B cell (primary cell): ENCODE measurements at regions not wholly inside any gene's neighbourhood (a gene's known extent, or its start where the extent isn't known, plus 50 kb on each side); places are given as distances from the start of the nearest gene placed in this dataset.
A peak's percentile ranks its signal among the peaks of the same experiment; 100 is the strongest.

ENCODE experiments used
- ATAC-seq: fragments of 200-7000 bp; cut with Tn5 transposase; one replicate; pipeline ENCODE4 v1.10.0; 2021; ENCODE audit warnings: low read depth, mild to moderate bottlenecking, moderate number of reproducible peaks, moderate library complexity
- CTCF ChIA-PET: fragments of 350-600 bp; sonication (Branson Sonifier 250); formaldehyde crosslinking; loops from one replicate; lab custom pipeline; 2021; ENCODE audit warnings: antibody characterized with exemption, inconsistent platforms; lab: Charles Lee
- POLR2A ChIA-PET: fragments of 350-600 bp; sonication (Branson Sonifier 250); formaldehyde crosslinking; loops from one replicate; lab custom pipeline; 2021; ENCODE audit warnings: antibody characterized with exemption; lab: Charles Lee
- DNase-seq: peaks from one replicate; pipeline ENCODE4 v3.0.0; 2013
- H2AFZ ChIP-seq: 2 replicates; pipeline ENCODE4 v1.6.1; 2012; ENCODE audit warnings: mild to moderate bottlenecking, low read depth, low read length; ENCODE audit not compliant: insufficient read depth, poor library complexity, severe bottlenecking
- H3K27ac ChIP-seq, 2 donors: 1 replicate in 1 of 2; 2 replicates in 1 of 2; pipeline ENCODE4 v1.5.1; 2012 to 2013; ENCODE audit warnings: low read length in 2 of 2, mild to moderate bottlenecking in 2 of 2, moderate library complexity in 1 of 2
- H3K27me3 ChIP-seq, 4 experiments: fragments of 200-600 bp in 1 of 4; sonication (generic) in 1 of 4; replicated peaks in 1 of 4; 1 replicate in 2 of 4; 2 replicates in 2 of 4; pipeline versions ENCODE4 v1.6.1 to v1.7.0; 2013 to 2016; ENCODE audit warnings: low read length in 3 of 4, mild to moderate bottlenecking in 2 of 4, mixed read lengths in 1 of 4, moderate library complexity in 1 of 4; ENCODE audit not compliant: insufficient read depth in 4 of 4, control insufficient read depth in 3 of 4; ENCODE audit errors: control extremely low read depth in 1 of 4
- H3K36me3 ChIP-seq, 2 experiments: replicated peaks in 1 of 2; 1 replicate in 1 of 2; 2 replicates in 1 of 2; pipeline versions ENCODE4 v1.6.1 to v1.7.1; 2013; ENCODE audit warnings: low read length in 1 of 2; ENCODE audit not compliant: insufficient read depth in 2 of 2, control insufficient read depth in 1 of 2; ENCODE audit errors: control extremely low read depth in 1 of 2, extremely low read depth in 1 of 2
- H3K4me1 ChIP-seq, 2 donors: fragments of 200-600 bp in 1 of 2; sonication (generic) in 1 of 2; 1 replicate in 1 of 2; 2 replicates in 1 of 2; pipeline versions ENCODE4 v1.5.1 to v1.6.1; 2013 to 2017; ENCODE audit warnings: low read length in 2 of 2; ENCODE audit not compliant: control insufficient read depth in 2 of 2, insufficient read depth in 2 of 2
- H3K4me2 ChIP-seq: replicated peaks from 2 replicates; pipeline ENCODE3; 2012; ENCODE audit warnings: mild to moderate bottlenecking, low read depth, low read length; ENCODE audit not compliant: poor library complexity, severe bottlenecking
- H3K4me3 ChIP-seq, 5 experiments: fragments of 200-600 bp in 1 of 5; sonication (generic) in 1 of 5; 1 replicate in 3 of 5; 2 replicates in 2 of 5; pipeline versions ENCODE4 v1.5.1 to v1.7.0; 2011 to 2016; ENCODE audit warnings: low read length in 4 of 5, mild to moderate bottlenecking in 4 of 5, low read depth in 2 of 5, control low read depth in 1 of 5, moderate library complexity in 1 of 5; ENCODE audit not compliant: insufficient read depth in 1 of 5; ENCODE audit errors: control extremely low read depth in 1 of 5, extremely low read depth in 1 of 5
- H3K79me2 ChIP-seq: fragments of 200-600 bp; sonication (generic); one replicate; pipeline ENCODE4 v1.6.0; 2016; ENCODE audit warnings: low read length; ENCODE audit not compliant: control insufficient read depth, insufficient read depth
- H3K9ac ChIP-seq: fragments of 200-600 bp; sonication (generic); 2 replicates; pipeline ENCODE4 v1.6.1; 2017; ENCODE audit warnings: mild to moderate bottlenecking, low read length, moderate library complexity
- H3K9me3 ChIP-seq, 3 donors: one replicate each; pipeline versions ENCODE4 v1.6.1 to v1.7.1; 2013; ENCODE audit warnings: low read length in 2 of 3; ENCODE audit not compliant: control insufficient read depth in 2 of 3, insufficient read depth in 1 of 3; ENCODE audit errors: control extremely low read depth in 1 of 3
- H4K20me1 ChIP-seq: 2 replicates; pipeline ENCODE4 v1.6.0; 2012; ENCODE audit warnings: mild to moderate bottlenecking, low read length; ENCODE audit not compliant: insufficient read depth, control insufficient read depth, poor library complexity, severe bottlenecking
- H3K27ac Mint-ChIP-seq: one replicate; pipeline ENCODE4 v1.8.0; 2021; ENCODE audit warnings: mixed read lengths
- H3K27me3 Mint-ChIP-seq: one replicate; pipeline ENCODE4 v1.8.0; 2021; ENCODE audit warnings: mixed read lengths
- H3K4me1 Mint-ChIP-seq: one replicate; pipeline ENCODE4 v1.8.0; 2021; ENCODE audit warnings: mixed read lengths
- H3K4me3 Mint-ChIP-seq: one replicate; pipeline ENCODE4 v1.8.0; 2021; ENCODE audit warnings: mixed read lengths
- H3K9me3 Mint-ChIP-seq: one replicate; pipeline ENCODE4 v1.8.0; 2022; ENCODE audit warnings: mixed read lengths; ENCODE audit not compliant: insufficient read depth
- EZH2 ChIP-seq: IDR thresholded peaks from 2 replicates; pipeline ENCODE4 v1.6.1; 2012; ENCODE audit warnings: borderline replicate concordance, low read depth, mild to moderate bottlenecking, moderate library complexity, low read length; ENCODE audit not compliant: insufficient read depth, poor library complexity, severe bottlenecking
- WGBS: methylation state at CpG from one replicate; pipeline ENCODE4 v1.1.5; 2013; ENCODE audit warnings: missing lambda C conversion rate; ENCODE audit not compliant: insufficient coverage; 5-methylcytosine and 5-hydroxymethylcytosine counted together
- intact Hi-C: fragments of 100-400 bp; cut with micrococcal nuclease; formaldehyde crosslinking; loops from one replicate; pipeline ENCODE4 v1.10.0; 2022
- TF ChIP-seq, protein P1 (sequence below): fragments of 200-600 bp; IDR thresholded peaks from one replicate; pipeline ENCODE4 v1.8.0; 2022; ENCODE audit warnings: antibody characterized with exemption, mild to moderate bottlenecking

DNA sequence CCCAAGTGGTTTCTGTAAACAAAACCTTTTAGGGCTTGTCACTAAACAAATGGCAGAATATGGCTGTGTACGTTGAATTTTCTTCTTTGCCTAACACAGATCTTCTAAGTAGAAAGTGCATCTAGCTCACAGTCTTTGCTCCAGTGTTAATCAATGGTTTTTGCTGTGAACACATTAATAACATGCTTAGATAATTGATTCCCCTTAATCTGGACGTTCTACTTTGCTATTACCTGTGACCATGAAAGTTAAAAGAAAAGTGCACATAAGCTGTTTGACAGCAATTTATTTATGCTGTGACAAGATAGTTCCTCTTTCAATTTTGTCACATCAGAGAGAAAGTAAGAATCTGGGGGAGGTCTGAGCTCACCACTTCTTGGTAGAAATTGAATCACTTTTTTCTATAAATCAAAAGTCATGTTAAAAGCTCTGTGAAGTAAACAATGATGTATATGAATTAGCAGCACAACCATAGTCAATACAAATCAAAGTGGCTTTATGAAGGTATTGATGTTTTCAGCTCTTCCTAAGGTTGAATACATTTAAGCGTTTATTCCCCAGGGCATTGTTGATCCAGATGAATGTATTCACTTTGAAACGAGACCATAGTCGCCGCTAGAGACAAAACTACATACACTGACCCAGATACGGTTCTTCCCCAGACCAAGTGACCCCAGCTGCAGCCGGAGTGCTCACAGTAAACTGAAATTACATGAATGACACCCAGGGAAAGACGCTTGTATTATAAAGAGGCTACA lies 174.6 kb upstream of the ZNF608 start:
- Mint-ChIP-seq H3K27me3 (no peaks in the 10 kb centered on the region), H3K4me3 (no peak overlapping the region), H3K4me1 (peaks cover 27% of the 10 kb centered on the region), H3K9me3 (no peaks in the 10 kb centered on the region), H3K27ac (no peak overlapping the region)
- ChIA-PET POLR2A (interaction anchor here (0.5 kb wide), 1 partner anchor 199 kb away, joined by 7 read pairs; no protein-coding TSS in a partner anchor), CTCF (interaction anchor here (0.9 to 1.6 kb wide), 9 partner anchors 9 to 173 kb away, joined by 3 to 6 read pairs (median 4); no protein-coding TSS in a partner anchor)
- peak overlapping the region; percentile 59 for H3K9ac ChIP-seq
- intact Hi-C loops, result loop anchor here (1.0 to 10.0 kb wide), 5 partner anchors 14 to 396 kb away; no protein-coding TSS in a partner anchor
- no peak for TF ChIP-seq EZH2
- TF ChIP-seq, protein P1, sequence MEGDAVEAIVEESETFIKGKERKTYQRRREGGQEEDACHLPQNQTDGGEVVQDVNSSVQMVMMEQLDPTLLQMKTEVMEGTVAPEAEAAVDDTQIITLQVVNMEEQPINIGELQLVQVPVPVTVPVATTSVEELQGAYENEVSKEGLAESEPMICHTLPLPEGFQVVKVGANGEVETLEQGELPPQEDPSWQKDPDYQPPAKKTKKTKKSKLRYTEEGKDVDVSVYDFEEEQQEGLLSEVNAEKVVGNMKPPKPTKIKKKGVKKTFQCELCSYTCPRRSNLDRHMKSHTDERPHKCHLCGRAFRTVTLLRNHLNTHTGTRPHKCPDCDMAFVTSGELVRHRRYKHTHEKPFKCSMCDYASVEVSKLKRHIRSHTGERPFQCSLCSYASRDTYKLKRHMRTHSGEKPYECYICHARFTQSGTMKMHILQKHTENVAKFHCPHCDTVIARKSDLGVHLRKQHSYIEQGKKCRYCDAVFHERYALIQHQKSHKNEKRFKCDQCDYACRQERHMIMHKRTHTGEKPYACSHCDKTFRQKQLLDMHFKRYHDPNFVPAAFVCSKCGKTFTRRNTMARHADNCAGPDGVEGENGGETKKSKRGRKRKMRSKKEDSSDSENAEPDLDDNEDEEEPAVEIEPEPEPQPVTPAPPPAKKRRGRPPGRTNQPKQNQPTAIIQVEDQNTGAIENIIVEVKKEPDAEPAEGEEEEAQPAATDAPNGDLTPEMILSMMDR, result no peak
- ATAC-seq, result peak; percentile 80
- H4K20me1 ChIP-seq, result no peaks in the 10 kb centered on the region
- H3K79me2 ChIP-seq, result no peaks in the 10 kb centered on the region
- no CpG with 5 or more reads among the region's 9 CpGs for WGBS
- H3K4me3 ChIP-seq, result peak overlapping the region; percentile 2 to 61 (median 36)
- peak; percentile 77 for DNase-seq
- H3K9me3 ChIP-seq, result no peaks in the 10 kb centered on the region
- H3K4me1 ChIP-seq, result peaks cover 29 to 30% of the 10 kb centered on the region in 2 donors
- H3K4me2 ChIP-seq, result peak overlapping the region; percentile 69
- H2AFZ ChIP-seq, result peak overlapping the region; percentile 48
- H3K27ac ChIP-seq, result peak overlapping the region; percentile 54 to 71
- H3K27me3 ChIP-seq, result no peaks in the 10 kb centered on the region
- no peaks in the 10 kb centered on the region for H3K36me3 ChIP-seq

GRCh38 chr5:124921694-124922093 lies 175.3 kb upstream of the ZNF608 start:
- H3K27me3 ChIP-seq, result no peaks in the 10 kb centered on the region
- H3K4me3 ChIP-seq, result peak overlapping the region in 3 of 5 experiments; percentile 35 to 61 (median 36)
- H3K9me3 ChIP-seq, result no peaks in the 10 kb centered on the region
- no peak for TF ChIP-seq EZH2
- TF ChIP-seq, protein P1, result no peak
- no peaks in the 10 kb centered on the region for H3K27me3 Mint-ChIP-seq
- no peaks in the 10 kb centered on the region for H3K36me3 ChIP-seq
- H3K27ac Mint-ChIP-seq, result no peak overlapping the region
- peak overlapping the region; percentile 69 for H3K4me2 ChIP-seq
- ATAC-seq (no peak), DNase-seq (no peak)
- H3K9me3 Mint-ChIP-seq, result no peaks in the 10 kb centered on the region
- WGBS, result no CpG with 5 or more reads among the region's 4 CpGs
- no peaks in the 10 kb centered on the region for H3K79me2 ChIP-seq
- no peak overlapping the region for H3K4me3 Mint-ChIP-seq
- H3K4me1 ChIP-seq, result peaks cover 29 to 30% of the 10 kb centered on the region in 2 donors
- H3K4me1 Mint-ChIP-seq, result peaks cover 21% of the 10 kb centered on the region
- H2AFZ ChIP-seq, result peak overlapping the region; percentile 48
- H3K27ac ChIP-seq, result peak overlapping the region; percentile 54 to 71
- intact Hi-C loops, result loop anchor here (1.0 to 10.0 kb wide), 5 partner anchors 14 to 397 kb away; no protein-coding TSS in a partner anchor
- POLR2A ChIA-PET, result no interaction called here
- H4K20me1 ChIP-seq, result no peaks in the 10 kb centered on the region
- CTCF ChIA-PET, result interaction anchor here (1.6 kb wide), 1 partner anchor 9 kb away, joined by 5 read pairs; no protein-coding TSS in a partner anchor
- peak overlapping the region; percentile 59 for H3K9ac ChIP-seq
